Fibroblast of skin of right biceps (primary cell): ENCODE measurements at regions not wholly inside any gene's neighbourhood (a gene's known extent, or its start where the extent isn't known, plus 50 kb on each side); places are given as distances from the start of the nearest gene placed in this dataset.

Experiments used
- DNase-seq: peaks from one replicate; pipeline ENCODE4 v3.0.0-alpha.2; 2013

DNA sequence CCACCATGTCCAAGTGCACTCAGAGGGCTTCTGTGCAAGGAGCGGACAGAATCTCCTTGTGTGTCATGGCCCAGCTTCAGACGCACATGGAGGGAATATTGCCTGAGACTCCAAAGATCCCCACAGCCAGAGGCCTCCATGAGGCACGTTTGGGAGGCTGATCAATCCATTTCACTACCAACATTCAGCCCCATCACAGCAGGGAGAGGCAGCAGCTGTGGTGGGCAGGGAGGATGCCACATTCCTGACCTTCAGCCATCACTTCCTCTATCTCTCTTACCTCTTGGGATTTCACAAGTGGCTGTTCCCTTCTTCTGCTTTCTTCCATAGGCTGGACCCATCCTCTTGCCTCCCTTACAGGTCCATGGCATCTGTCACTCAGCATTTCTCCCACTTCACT is 82.4 kb upstream of the MBNL2 start:
- no peak for DNase-seq

- no peak for DNase-seq
These were observed 82.0 kb upstream of the MBNL2 start for GRCh38 chr13:97140131-97140530.

GRCh38 chr13:97140611-97141010 is 81.5 kb upstream of the MBNL2 start:
- peak; percentile 40 for DNase-seq

DNA sequence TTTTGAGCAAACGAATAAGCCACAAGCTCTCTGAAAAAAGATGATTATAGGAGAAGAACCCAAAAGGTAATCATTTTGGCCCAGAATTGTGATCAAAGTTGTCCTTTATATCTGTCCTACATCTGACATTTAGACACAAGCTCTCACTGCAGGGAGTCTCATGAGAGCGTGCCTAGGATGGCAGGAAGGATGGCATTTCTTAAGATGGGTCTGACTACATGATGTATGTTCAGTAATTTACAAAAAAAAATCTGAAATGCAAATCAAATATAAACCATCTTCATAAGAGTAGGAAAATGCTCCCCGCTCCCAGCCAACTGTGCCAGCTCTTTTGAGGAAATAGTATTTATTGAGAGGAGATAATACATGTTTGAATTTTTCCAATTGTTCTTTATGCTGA is 81.0 kb upstream of the MBNL2 start:
- DNase-seq, result no peak

- DNase-seq, result peak; percentile 89
These were observed 80.5 kb upstream of the MBNL2 start for GRCh38 chr13:97141564-97142005.

GRCh38 chr13:97142452-97142851 is 79.7 kb upstream of the MBNL2 start:
- DNase-seq, result no peak

- no peak for DNase-seq
These were observed 77.1 kb upstream of the MBNL2 start for GRCh38 chr13:97145057-97145456.

DNA sequence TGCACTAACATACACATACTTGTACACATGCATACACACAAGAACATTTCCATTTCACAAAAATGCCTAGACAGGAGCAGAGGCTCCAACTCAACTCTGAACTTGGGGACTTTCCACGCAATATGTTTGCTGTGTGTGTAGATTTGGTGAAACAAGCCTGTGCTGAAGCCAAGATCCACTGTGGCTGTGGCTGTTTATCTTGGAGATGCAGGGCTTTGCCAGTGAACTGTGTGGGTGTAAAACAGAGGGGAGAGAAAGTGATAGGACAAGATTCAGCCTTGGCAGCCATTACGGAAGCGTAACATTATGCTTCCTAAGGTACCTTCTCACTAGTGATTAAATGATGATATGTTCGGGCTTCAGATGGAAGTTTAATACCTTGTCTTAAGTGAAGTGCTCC is 73.2 kb upstream of the MBNL2 start:
- DNase-seq, result no peak

- DNase-seq, result no peak
These were observed 61.7 kb upstream of the MBNL2 start for GRCh38 chr13:97160421-97160820.

DNA sequence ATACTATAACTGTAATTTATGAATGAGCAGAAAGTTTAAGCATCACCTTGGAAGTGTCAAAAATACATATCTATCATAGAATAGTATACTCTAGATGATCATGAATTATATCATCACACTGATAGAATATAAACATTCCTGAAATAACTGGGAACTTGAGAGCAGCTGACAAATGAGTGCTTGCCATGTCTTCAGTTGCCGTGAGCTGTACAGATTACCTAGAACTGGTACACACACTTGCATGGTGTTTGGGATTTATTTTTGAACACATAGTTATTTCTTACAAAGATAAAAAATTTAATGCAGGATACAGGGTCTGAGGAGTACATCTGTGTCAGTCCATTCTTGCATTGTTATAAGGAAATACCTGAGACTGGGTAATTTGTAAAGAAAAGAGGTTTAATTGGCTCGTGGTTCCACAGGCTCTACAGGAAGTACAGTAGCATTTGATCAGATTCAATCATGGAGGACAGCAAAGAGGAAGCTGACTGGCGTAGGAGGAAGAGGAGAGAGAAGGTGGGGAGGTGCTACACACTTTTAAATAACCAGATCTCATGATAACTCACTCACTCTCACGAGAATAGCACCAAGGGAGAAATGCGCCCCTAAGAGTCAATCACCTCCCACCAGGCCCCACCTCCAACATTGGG is 60.4 kb upstream of the MBNL2 start:
- DNase-seq, result no peak

- no peak for DNase-seq
These were observed 56.4 kb upstream of the MBNL2 start for GRCh38 chr13:97165502-97166425.

GRCh38 chr13:97171136-97171535 is 51.0 kb upstream of the MBNL2 start:
- no peak for DNase-seq
